Thyroid gland (tissue), 4 donors: ENCODE measurements at regions not wholly inside any gene's neighbourhood (a gene's known extent, or its start where the extent isn't known, plus 50 kb on each side); places are given as distances from the start of the nearest gene placed in this dataset.

Experiments used
- DNase-seq, 2 donors: peaks; one replicate each; pipeline ENCODE4 v3.0.0-alpha.2; 2019
- H3K27ac ChIP-seq, 3 donors: fragments of 200-600 bp; sonication (generic); 1 replicate in 2 of 3; 2 replicates in 1 of 3; pipeline ENCODE4 v1.5.1; 2016 to 2019; ENCODE audit warnings: mild to moderate bottlenecking in 1 of 3, moderate library complexity in 1 of 3
- H3K27me3 ChIP-seq: fragments of 200-600 bp; sonication (generic); one replicate; pipeline ENCODE4 v1.5.1; 2019
- H3K36me3 ChIP-seq, 2 donors: fragments of 200-600 bp; sonication (generic); one replicate each; pipeline ENCODE4 v1.5.1; 2016 to 2019
- H3K4me1 ChIP-seq, 2 donors: fragments of 200-600 bp; sonication (generic); one replicate each; pipeline ENCODE4 v1.5.1; 2017 to 2019
- H3K4me3 ChIP-seq, 3 donors: fragments of 200-600 bp; sonication (generic); replicated peaks in 1 of 3; 1 replicate in 2 of 3; 2 replicates in 1 of 3; pipeline ENCODE4 v1.5.1; 2016; ENCODE audit warnings: mild to moderate bottlenecking in 1 of 3
- H3K9me3 ChIP-seq: fragments of 200-600 bp; sonication (generic); one replicate; pipeline ENCODE4 v1.5.1; 2017
- POLR2A ChIP-seq, 2 donors: fragments of 450-650 bp; IDR thresholded peaks; one replicate each; pipeline ENCODE4 v1.6.1; 2017; ENCODE audit warnings: antibody characterized with exemption in 2 of 2, mild to moderate bottlenecking in 2 of 2, moderate library complexity in 1 of 2
- WGBS, 2 donors: methylation state at CpG; one replicate each; pipeline ENCODE4 v1.1.5; 2017; 5-methylcytosine and 5-hydroxymethylcytosine counted together
- intact Hi-C: fragments of 100-400 bp; cut with DNase I; formaldehyde crosslinking; loops from one replicate; pipeline ENCODE4 v1.15.1; 2023
- TF ChIP-seq, protein P1 (sequence below), 6 experiments: fragments of 200-600 bp in 3 of 6; fragments of 450-650 bp in 3 of 6; sonication (generic) in 3 of 6; IDR thresholded peaks; one replicate each; pipeline ENCODE4 v1.5.1; 2016 to 2019; ENCODE audit warnings: antibody characterized with exemption in 6 of 6, mild to moderate bottlenecking in 2 of 6, inconsistent platforms in 1 of 6, moderate library complexity in 1 of 6

DNA sequence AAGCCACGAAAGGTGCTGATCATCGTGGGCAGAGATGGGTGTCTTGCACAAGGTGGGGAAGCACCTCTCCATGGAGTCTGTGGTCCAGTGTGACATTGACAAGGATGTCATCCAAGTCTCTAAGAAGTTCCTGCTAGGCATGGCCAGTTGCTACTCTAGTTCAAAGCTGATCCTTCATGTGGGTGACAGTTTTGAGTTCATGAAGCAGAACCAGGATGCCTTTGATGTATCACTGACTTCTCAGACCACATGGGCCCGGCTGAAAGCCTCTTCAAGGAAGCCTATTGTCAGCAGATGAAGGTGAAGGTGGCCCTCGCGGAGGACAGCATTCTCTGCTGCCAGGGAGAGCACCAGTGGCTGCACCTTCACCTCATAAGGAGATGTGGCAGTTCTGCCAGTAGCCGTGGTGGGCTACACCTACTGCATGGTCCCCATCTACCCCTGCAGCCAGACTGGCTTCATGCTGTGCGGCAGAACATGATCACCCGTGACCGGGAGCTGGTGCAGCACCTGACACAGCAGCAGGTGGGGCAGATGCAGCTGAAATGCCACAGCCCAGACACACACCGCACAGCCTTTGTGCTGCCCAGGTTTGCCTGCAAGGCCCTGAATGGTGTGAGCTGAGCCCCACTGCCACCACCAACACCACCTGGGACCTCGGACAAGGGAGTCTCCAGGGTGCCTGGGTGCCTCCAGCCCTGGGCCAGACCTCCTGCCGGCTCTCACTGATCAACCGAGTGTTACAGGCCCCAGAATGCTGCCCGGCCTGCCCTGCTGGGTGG is 75.0 kb upstream of the SULF2 start:
- H3K4me1 ChIP-seq = peaks cover 0 to 16% of the 10 kb centered on the region in 2 donors
- no peaks in the 10 kb centered on the region for H3K27me3 ChIP-seq
- intact Hi-C loops = no loop called here
- H3K9me3 ChIP-seq = no peaks in the 10 kb centered on the region
- H3K4me3 ChIP-seq = no peak overlapping the region
- H3K27ac ChIP-seq = no peak overlapping the region
- H3K36me3 ChIP-seq = no peaks in the 10 kb centered on the region
- WGBS, 2 donors = 70 to 88% methylated on average over 8 to 14 of the region's 14 CpGs
- no peak for DNase-seq
- TF ChIP-seq, protein P1, sequence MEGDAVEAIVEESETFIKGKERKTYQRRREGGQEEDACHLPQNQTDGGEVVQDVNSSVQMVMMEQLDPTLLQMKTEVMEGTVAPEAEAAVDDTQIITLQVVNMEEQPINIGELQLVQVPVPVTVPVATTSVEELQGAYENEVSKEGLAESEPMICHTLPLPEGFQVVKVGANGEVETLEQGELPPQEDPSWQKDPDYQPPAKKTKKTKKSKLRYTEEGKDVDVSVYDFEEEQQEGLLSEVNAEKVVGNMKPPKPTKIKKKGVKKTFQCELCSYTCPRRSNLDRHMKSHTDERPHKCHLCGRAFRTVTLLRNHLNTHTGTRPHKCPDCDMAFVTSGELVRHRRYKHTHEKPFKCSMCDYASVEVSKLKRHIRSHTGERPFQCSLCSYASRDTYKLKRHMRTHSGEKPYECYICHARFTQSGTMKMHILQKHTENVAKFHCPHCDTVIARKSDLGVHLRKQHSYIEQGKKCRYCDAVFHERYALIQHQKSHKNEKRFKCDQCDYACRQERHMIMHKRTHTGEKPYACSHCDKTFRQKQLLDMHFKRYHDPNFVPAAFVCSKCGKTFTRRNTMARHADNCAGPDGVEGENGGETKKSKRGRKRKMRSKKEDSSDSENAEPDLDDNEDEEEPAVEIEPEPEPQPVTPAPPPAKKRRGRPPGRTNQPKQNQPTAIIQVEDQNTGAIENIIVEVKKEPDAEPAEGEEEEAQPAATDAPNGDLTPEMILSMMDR (IDR thresholded peaks at IDR 0.05) = no peak
- TF ChIP-seq POLR2A (IDR thresholded peaks at IDR 0.05) = no peak

DNA sequence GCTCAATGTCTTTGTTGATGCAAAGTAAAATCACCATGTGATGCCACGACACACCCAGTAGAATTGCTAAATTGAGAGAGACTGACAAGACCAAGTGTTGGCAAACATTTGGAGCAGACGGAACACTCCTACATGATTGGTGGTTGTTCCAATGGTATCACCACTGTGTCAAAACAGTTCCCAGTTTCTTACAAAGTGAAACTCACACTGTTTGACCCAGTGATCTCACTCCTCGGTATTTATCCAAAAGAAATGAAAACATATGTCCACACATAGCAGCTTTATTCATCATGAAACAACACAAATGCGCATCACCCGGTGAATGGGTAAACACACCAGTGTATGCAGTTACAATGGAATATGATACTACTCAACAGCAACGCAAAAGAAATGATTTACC is 74.0 kb upstream of the SULF2 start:
- Histone ChIP-seq H3K27ac (no peak overlapping the region), H3K4me3 (no peak overlapping the region), H3K9me3 (no peaks in the 10 kb centered on the region), H3K36me3 (no peaks in the 10 kb centered on the region), H3K4me1 (peaks cover 0 to 16% of the 10 kb centered on the region in 2 donors), H3K27me3 (no peaks in the 10 kb centered on the region)
- 82 to 91% methylated on average over 6 of the region's 6 CpGs for WGBS, 2 donors
- intact Hi-C loops = no loop called here
- no peak for TF ChIP-seq POLR2A (IDR thresholded peaks at IDR 0.05)
- TF ChIP-seq, protein P1 (IDR thresholded peaks at IDR 0.05) = no peak
- DNase-seq = no peak

DNA sequence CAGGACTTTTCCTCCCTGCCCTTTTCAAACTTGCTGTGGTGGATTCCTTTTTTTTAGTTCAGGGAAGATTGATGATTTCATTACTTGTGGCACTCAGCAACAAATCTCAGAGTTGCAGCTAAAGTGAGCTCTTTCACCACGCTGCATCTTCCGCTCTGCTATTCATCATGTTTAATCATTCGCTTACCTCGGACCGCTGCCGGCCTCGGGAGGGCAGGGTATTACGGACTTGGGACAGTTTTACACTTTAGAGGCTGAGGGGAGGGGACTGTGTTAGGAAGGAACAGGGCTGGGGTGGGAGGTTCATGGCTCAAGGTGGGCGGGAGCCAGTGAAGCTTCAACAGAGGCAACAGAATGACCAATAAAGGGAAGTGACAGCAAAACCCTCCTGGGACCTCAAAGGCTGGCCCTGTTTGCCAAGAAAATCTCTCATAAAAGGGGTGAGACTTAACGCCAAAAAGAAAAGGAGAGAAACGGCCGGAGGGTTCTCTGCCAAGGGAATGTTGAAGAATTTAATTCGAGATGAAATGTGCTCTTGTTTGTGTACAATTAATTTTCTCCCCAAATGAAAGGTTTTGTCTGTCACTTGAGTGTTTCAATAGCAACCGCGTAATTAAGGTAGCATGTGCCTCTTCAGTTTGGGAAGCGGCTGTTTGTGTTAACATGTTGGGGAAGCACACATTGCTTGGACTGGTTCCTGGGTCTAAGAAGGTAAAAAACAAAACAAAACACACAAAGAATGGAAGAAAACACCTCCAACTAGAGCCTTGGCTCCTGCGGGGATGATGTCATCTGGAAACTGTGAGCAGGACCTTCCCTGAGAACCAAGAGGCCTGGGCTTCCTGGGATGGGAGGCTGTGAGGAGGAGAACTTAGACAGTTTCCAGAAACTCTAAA is 72.5 kb upstream of the SULF2 start:
- Histone ChIP-seq H3K27me3 (no peaks in the 10 kb centered on the region), H3K27ac (peak overlapping the region in 2 of 3 donors; percentile 6 to 9), H3K4me1 (peaks cover 0 to 16% of the 10 kb centered on the region in 2 donors), H3K4me3 (no peak overlapping the region), H3K9me3 (no peaks in the 10 kb centered on the region), H3K36me3 (no peaks in the 10 kb centered on the region)
- peak; percentile 25 to 47 for DNase-seq
- intact Hi-C loops = no loop called here
- WGBS, 2 donors = 50 to 52% methylated on average over 17 of the region's 17 CpGs
- TF ChIP-seq, protein P1 (IDR thresholded peaks at IDR 0.05) = no peak
- no peak for TF ChIP-seq POLR2A (IDR thresholded peaks at IDR 0.05)

DNA sequence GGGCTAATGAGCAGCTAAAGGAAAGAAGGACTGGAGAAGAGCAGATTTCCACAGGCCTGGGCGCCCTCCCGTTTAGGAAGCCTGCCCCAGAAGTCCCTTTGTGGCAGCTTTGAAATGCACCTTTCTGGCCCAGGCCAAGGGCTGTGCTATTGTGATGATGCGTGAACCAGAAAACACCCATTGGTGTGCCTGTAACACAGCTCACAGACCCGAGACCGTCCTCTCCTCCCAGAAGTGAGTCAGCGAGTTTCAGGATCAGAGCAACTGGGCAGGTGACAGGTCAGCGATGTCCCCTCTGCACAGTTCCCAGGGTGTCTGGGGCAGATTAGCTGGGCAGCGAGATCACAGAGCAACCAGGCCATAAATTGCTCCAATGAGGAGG is 71.9 kb upstream of the SULF2 start:
- Histone ChIP-seq H3K4me3 (no peak overlapping the region), H3K4me1 (peaks cover 0 to 16% of the 10 kb centered on the region in 2 donors), H3K27me3 (no peaks in the 10 kb centered on the region), H3K36me3 (no peaks in the 10 kb centered on the region), H3K9me3 (no peaks in the 10 kb centered on the region), H3K27ac (no peak overlapping the region)
- intact Hi-C loops = no loop called here
- DNase-seq = no peak
- no peak for TF ChIP-seq POLR2A (IDR thresholded peaks at IDR 0.05)
- TF ChIP-seq, protein P1 (IDR thresholded peaks at IDR 0.05) = no peak
- 67 to 86% methylated on average over 8 of the region's 8 CpGs for WGBS, 2 donors

DNA sequence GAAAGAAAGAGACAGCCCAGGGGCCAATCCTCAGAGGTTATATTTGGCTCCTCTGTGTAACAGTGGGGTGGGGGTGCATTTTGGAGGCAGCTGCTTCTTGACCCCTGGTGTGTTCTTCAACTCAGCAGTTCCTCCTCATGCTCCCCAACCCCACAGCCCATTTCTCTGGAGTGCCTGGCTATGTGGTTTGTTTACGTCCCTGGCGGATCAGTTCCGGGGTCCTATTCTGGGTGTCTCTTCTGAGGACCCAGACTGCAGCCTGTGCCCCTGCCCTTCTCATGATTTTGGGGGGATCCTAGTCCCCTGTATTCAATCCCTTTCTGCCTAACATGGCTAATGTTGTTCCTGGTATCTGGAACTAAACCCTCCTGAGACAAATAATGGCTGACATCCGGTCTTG is 70.5 kb upstream of the SULF2 start:
- DNase-seq = no peak
- Histone ChIP-seq H3K4me1 (peaks cover 0 to 16% of the 10 kb centered on the region in 2 donors), H3K36me3 (no peaks in the 10 kb centered on the region), H3K27me3 (no peaks in the 10 kb centered on the region), H3K27ac (no peak overlapping the region), H3K4me3 (no peak overlapping the region), H3K9me3 (no peaks in the 10 kb centered on the region)
- 95 to 98% methylated on average over 4 of the region's 4 CpGs for WGBS, 2 donors
- TF ChIP-seq, protein P1 (IDR thresholded peaks at IDR 0.05) = no peak
- no peak for TF ChIP-seq POLR2A (IDR thresholded peaks at IDR 0.05)
- intact Hi-C loops = no loop called here
